ENCODE measurements at regions not wholly inside any gene's neighbourhood (a gene's known extent, or its start where the extent isn't known, plus 50 kb on each side); places are given as distances from the start of the nearest gene placed in this dataset.

DNA sequence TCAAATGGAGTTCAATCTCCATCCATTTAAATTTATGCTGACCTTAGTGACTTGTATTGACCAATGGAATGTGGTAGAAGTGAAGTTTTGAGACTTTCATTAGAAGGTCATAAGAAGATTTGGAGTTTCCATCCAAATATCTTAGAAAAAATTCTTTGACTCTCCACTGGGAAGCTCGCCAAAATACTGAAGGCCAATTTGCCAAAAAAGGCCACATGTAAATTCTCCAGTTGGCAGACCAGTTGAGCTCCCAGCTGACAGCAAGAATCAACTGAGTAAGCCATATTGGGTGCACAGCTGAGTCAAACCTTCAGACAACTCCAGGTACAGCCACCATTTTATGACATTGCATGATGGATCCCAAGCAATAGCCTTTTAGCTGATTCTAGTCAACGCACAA is 228.3 kb upstream of the SETBP1 start:
- Mint-ChIP-seq H3K4me3 (no peak overlapping the region), H3K4me1 (peaks cover 0 to 2% (median 0%) of the 10 kb centered on the region in 4 donors), H3K9me3 (peaks cover 0 to 3% (median 0%) of the 10 kb centered on the region in 9 donors), H3K27ac (no peak overlapping the region), H3K27me3 (peaks cover 0 to 3% (median 0%) of the 10 kb centered on the region in 5 donors), H3K36me3 (no peaks in the 10 kb centered on the region)
- POLR2A ChIA-PET, result no interaction called here
- DNase-seq, result no peak
- no peak for ATAC-seq

DNA sequence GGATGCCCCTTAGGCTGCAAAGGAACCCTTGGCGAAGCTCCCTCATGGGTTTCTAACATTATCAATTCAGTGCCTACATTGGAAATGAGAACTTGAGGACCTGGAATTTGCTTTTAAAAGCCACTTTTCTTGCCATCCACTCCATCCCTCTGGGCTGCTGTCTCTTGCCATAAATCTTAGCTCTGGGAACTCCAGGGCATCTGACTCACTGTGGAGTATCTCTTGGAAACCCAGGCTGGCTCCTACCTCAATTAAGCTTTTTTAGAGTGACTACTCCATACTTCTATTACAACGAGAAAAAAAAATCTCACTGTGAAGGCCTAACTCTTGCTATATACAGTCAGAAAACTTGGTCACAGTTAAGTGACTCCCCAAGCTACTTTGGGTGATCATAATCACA is 227.2 kb upstream of the SETBP1 start:
- Mint-ChIP-seq H3K27me3 (peaks cover 0 to 3% (median 0%) of the 10 kb centered on the region in 5 donors), H3K27ac (no peak overlapping the region), H3K4me1 (peaks cover 0 to 2% (median 0%) of the 10 kb centered on the region in 4 donors), H3K9me3 (peaks cover 0 to 3% (median 0%) of the 10 kb centered on the region in 9 donors), H3K36me3 (no peaks in the 10 kb centered on the region), H3K4me3 (no peak overlapping the region)
- DNase-seq (no peak), ATAC-seq (no peak)
- POLR2A ChIA-PET, result no interaction called here

DNA sequence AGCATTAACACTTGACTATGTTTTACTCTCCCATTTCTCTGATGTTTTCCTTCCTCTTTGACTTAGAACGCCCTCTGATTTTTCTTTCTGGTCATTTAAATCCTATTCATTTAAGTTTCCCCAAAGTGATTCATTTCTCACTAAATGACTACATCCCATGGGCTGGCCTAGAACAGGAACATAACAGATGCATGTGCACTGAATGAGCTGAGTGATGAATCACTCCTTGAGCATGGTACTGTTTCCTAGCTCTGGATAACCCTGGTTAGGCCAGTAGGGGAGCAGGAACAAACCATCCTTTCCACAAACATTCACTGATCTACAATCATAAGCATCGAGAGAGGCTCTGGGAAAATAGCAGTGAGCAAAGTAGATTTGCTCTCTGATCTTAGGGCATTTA is 221.9 kb upstream of the SETBP1 start:
- Mint-ChIP-seq H3K9me3 (peaks cover 0 to 8% (median 0%) of the 10 kb centered on the region in 9 donors), H3K27ac (no peak overlapping the region), H3K36me3 (no peaks in the 10 kb centered on the region), H3K27me3 (peaks cover 0 to 4% (median 0%) of the 10 kb centered on the region in 5 donors), H3K4me1 (no peaks in the 10 kb centered on the region), H3K4me3 (no peak overlapping the region)
- DNase-seq (no peak), ATAC-seq (no peak)
- POLR2A ChIA-PET, result no interaction called here

DNA sequence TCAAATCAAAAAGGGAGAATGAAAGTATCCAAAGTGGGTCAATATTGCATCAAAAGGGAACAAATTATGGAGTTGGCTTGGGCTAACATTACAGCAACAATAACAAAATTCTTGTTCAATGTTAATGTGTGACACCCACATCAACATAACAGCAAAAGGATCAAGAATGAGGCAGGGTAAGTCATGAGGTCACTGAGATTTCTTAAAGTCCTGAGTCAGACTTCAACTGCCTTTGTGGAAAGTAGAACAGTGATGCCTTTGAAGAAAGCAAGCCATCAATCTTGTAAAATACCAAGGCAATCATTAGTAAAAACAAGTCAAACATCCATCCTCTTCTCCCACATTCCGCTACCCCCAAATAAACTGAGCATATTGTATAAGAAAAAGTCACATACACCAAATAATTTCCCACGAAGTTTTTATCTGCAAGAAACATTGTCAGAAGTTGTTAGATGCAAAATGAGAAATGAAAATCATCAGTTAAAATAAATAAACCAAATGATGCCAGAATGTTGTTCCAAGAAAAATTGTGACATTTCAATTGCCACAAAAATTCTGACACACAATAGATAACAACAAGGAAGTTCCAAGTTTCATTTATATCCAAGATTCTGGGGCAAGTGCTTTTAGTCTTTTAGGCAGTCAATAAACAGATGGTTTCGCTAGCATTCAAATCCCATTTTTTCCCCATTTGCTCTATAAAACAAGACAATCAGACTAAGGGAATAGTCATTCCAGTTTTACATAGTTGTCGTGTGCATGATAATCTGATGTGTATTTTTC is 216.1 kb upstream of the SETBP1 start:
- Mint-ChIP-seq H3K9me3 (peaks cover 0 to 7% (median 0%) of the 10 kb centered on the region in 9 donors), H3K4me3 (no peak overlapping the region), H3K4me1 (no peaks in the 10 kb centered on the region), H3K27ac (no peak overlapping the region), H3K36me3 (no peaks in the 10 kb centered on the region), H3K27me3 (peaks cover 0 to 4% (median 0%) of the 10 kb centered on the region in 5 donors)
- ATAC-seq (no peak), DNase-seq (no peak)
- POLR2A ChIA-PET, result no interaction called here

DNA sequence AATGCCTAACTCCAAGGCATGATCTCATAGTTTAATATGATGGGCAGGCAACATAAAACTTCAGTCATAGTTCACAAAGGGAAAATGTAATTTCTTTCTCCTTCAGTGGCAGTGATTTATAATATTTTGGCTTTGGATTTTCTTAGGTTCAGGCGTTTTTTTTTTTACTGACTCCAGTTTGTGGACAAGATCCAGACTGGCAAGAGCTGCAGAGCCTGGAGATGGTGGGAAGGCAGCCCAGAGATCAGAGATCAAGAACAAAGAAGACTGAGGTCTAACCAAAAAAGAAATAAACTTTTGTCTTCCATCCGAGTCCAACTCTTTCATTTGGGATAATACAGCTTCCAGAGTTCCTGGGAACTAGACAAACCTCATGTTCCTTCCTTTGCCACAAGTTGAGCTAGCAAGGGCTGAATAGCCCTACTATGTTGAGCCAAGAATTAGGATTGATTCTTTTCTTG is 215.3 kb upstream of the SETBP1 start:
- Mint-ChIP-seq H3K27me3 (peaks cover 0 to 4% (median 0%) of the 10 kb centered on the region in 5 donors), H3K4me1 (no peaks in the 10 kb centered on the region), H3K4me3 (no peak overlapping the region), H3K36me3 (no peaks in the 10 kb centered on the region), H3K9me3 (peaks cover 0 to 7% (median 0%) of the 10 kb centered on the region in 9 donors), H3K27ac (no peak overlapping the region)
- POLR2A ChIA-PET, result no interaction called here
- no peak for DNase-seq
- ATAC-seq, result no peak

DNA sequence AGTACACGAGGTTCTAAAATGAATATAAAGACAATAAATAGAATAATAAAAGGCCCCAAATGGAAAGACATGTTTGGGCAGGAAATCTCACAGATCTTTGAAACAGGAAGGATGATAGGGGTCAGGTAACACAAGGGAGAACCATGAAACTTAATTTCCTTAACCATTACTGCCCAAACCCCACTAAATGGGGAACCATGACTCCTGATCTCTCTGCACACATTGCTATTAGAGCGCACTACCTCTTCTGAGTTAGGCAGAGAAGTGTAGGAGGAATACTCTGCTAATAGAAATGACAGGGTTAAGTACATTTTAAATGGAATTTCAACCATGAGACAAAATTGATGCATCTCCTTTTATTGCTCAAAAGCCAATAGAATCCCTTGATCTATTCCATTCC is 213.7 kb upstream of the SETBP1 start:
- H3K27me3 Mint-ChIP-seq, result peaks cover 0 to 4% (median 0%) of the 10 kb centered on the region in 5 donors
- no peak for ATAC-seq
- POLR2A ChIA-PET, result no interaction called here
- no peak overlapping the region for H3K4me3 Mint-ChIP-seq
- H3K27ac Mint-ChIP-seq, result no peak overlapping the region
- no peaks in the 10 kb centered on the region for H3K4me1 Mint-ChIP-seq
- peaks cover 0 to 11% (median 0%) of the 10 kb centered on the region in 9 donors for H3K9me3 Mint-ChIP-seq
- no peaks in the 10 kb centered on the region for H3K36me3 Mint-ChIP-seq
- DNase-seq, result no peak

DNA sequence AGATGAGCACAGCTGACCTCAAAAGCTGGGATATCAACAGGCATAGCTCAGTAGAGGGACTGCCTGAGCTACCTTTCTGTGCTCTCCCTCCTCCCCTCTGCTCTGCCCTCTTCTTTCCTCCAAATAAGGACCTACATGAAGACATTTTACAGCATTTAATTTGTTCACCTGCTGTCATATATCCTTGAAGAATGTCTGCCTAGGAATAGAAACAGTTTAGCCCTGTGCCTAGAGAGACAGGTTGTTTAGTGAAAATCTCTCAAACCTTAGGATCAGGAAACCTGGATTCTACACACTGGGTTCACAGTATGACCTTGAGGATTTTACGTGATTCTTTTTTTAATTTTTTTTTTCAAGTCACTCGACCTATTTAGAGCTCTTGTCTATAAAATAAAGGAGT is 213.0 kb upstream of the SETBP1 start:
- Mint-ChIP-seq H3K27me3 (peaks cover 0 to 4% (median 0%) of the 10 kb centered on the region in 5 donors), H3K4me1 (no peaks in the 10 kb centered on the region), H3K27ac (no peak overlapping the region), H3K36me3 (no peaks in the 10 kb centered on the region), H3K4me3 (no peak overlapping the region), H3K9me3 (peaks cover 0 to 11% (median 0%) of the 10 kb centered on the region in 9 donors)
- POLR2A ChIA-PET, result no interaction called here
- ATAC-seq (no peak), DNase-seq (no peak)

DNA sequence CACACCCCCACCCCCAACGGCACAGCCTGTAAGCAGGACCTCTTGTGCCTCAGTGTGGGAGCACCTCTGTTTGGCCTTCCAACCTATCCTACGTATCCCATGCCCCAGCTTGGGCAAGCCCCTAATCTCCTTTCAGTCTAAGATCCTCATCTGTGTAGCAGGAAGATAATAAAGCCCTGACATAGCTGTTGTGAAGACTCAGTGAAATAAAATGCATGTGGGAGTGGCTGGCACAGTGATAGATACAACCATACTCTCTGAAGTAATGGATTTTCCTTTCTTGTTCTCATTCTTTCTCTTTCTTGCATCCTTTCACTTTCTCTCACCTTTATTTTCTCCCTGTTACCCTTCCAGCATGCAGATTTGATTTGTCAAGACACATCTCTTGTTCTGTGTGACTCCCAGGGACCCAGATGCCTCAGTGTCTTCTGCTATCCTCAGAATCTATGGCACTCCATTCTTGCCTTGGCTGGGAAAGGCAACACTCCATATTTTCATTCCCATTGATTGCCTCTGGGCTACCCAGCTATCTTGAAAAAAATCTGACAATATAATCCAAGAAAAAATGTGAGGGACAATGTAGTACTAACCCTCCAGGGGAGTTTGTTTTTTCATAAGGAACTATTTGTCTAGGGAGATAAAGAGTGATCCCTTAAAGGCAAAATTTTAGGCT is 207.2 kb upstream of the SETBP1 start:
- no peaks in the 10 kb centered on the region for H3K4me1 Mint-ChIP-seq
- no peaks in the 10 kb centered on the region for H3K27me3 Mint-ChIP-seq
- no peak overlapping the region for H3K4me3 Mint-ChIP-seq
- POLR2A ChIA-PET, result no interaction called here
- DNase-seq (no peak), ATAC-seq (no peak)
- peaks cover 0 to 8% (median 0%) of the 10 kb centered on the region in 3 donors for H3K36me3 Mint-ChIP-seq
- H3K9me3 Mint-ChIP-seq, result peaks cover 0 to 16% (median 8%) of the 10 kb centered on the region in 9 donors
- H3K27ac Mint-ChIP-seq, result no peak overlapping the region

DNA sequence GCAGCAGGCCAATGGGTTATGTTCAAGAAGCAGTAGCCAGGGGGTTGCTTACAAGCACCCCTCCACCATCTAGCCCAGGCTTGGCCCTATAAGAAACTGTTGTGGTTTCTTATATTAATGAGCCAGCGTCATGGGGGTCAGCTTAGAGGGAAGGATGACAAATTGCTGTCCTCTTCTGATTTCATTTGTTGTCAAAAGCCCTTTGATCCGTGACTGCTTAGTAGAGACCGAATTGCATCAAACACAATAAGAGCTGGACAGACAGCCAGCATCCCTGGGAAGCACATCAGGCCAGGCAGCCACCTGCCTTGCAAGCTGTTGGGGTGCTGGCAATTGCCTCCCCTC is 206.6 kb upstream of the SETBP1 start:
- no peak for DNase-seq
- Mint-ChIP-seq H3K36me3 (peaks cover 0 to 12% (median 0%) of the 10 kb centered on the region in 3 donors), H3K9me3 (peaks cover 0 to 21% (median 12%) of the 10 kb centered on the region in 9 donors), H3K4me3 (no peak overlapping the region), H3K27me3 (no peaks in the 10 kb centered on the region), H3K27ac (no peak overlapping the region), H3K4me1 (no peaks in the 10 kb centered on the region)
- POLR2A ChIA-PET, result no interaction called here
- no peak for ATAC-seq

DNA sequence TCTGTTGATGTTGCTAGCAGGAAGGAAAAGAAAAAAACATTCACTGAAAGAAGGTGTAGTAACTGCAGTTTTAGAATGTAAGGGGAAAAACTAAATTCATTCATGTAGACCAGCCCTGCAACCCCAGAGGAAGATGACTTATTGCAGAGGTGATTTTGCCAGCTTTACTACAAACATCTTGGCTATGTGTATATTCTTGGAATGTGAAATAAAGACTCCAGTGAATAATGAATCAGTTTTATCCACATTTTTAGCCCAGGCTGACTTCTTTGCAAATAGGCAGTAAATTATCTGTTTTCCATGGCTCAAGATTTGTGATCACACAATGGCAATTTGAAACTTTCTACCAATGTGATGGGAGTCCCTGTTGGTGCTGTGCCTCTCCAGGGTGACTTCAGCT is 206.1 kb upstream of the SETBP1 start:
- POLR2A ChIA-PET, result no interaction called here
- Mint-ChIP-seq H3K4me1 (no peaks in the 10 kb centered on the region), H3K27ac (no peak overlapping the region), H3K36me3 (peaks cover 0 to 14% (median 0%) of the 10 kb centered on the region in 3 donors), H3K27me3 (no peaks in the 10 kb centered on the region), H3K9me3 (peaks cover 0 to 27% (median 16%) of the 10 kb centered on the region in 9 donors), H3K4me3 (no peak overlapping the region)
- no peak for ATAC-seq
- no peak for DNase-seq

DNA sequence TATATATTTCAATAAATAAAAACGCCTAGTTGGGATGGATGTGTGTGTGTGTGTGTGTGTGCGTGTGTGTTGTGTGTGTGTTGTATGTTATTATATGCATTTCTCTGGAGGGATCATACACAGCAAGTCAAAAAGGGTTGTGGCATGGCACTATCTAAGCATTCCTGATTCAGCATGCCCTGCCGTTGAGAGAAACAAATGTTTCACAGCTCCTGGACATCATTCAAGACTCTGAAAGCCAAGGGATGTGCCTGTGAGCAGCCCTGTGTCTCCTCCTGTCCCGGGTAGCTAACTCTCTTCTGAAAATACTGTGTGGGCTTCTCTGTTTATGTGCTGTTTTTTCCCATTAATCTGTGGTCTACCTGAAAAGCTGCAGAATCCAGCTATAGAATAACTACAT is 197.9 kb upstream of the SETBP1 start:
- no peak for DNase-seq
- H3K4me3 Mint-ChIP-seq, result no peak overlapping the region
- H3K9me3 Mint-ChIP-seq, result peaks cover 0 to 40% (median 25%) of the 10 kb centered on the region in 9 donors
- POLR2A ChIA-PET, result no interaction called here
- ATAC-seq, result no peak
- peaks cover 0 to 36% (median 0%) of the 10 kb centered on the region in 3 donors for H3K36me3 Mint-ChIP-seq
- H3K27me3 Mint-ChIP-seq, result no peaks in the 10 kb centered on the region
- no peak overlapping the region for H3K27ac Mint-ChIP-seq
- H3K4me1 Mint-ChIP-seq, result no peaks in the 10 kb centered on the region

DNA sequence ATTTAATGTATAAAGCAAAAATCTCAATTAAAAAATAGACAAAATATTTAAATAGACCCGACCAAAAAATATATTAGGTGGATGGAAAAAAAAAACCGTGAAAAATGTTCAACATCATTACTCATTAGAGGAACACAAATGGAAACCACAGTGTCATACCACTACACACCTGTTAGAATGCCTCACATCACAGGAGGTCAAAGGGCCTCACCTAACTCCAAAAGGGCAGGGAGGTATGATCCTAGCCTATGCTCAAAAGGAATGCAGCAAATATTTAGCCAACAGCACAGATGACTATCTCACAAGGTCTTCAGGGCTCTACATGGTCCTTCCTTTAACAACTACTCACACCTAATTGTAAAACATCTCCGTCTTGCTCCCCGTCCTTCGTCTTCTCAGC is 185.5 kb upstream of the SETBP1 start:
- ATAC-seq, result no peak
- POLR2A ChIA-PET, result no interaction called here
- Mint-ChIP-seq H3K4me3 (no peak overlapping the region), H3K36me3 (no peaks in the 10 kb centered on the region), H3K4me1 (peaks cover 3 to 9% (median 7%) of the 10 kb centered on the region in 4 donors), H3K27me3 (no peaks in the 10 kb centered on the region), H3K27ac (no peak overlapping the region), H3K9me3 (peaks cover 0 to 8% (median 0%) of the 10 kb centered on the region in 9 donors)
- DNase-seq, result no peak

DNA sequence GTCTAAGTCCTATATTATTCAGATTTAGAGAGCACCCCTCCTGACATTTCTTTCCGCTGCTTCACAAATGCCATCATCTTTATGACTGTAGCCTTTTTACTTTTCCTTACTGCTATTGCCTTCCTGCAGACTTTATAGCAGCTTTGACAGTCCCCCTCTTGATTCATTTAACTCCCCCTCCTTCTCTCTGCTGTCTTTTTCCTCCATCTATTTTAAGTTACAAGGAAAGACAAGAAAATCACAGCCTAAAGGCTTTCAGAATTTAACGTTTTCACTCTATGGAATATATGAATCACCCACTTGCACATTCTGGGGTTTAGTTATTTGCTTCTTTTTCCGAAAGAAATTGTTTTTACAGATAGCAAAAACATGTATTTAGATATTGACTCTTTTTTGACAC is 183.4 kb upstream of the SETBP1 start:
- H3K27ac Mint-ChIP-seq, result no peak overlapping the region
- DNase-seq, result no peak
- H3K4me3 Mint-ChIP-seq, result no peak overlapping the region
- H3K4me1 Mint-ChIP-seq, result peaks cover 14 to 26% (median 20%) of the 10 kb centered on the region in 4 donors
- POLR2A ChIA-PET, result no interaction called here
- no peak for ATAC-seq
- H3K27me3 Mint-ChIP-seq, result no peaks in the 10 kb centered on the region
- peaks cover 0 to 8% (median 0%) of the 10 kb centered on the region in 9 donors for H3K9me3 Mint-ChIP-seq
- H3K36me3 Mint-ChIP-seq, result no peaks in the 10 kb centered on the region
